Neural cell (in vitro differentiated cells): ENCODE measurements at regions not wholly inside any gene's neighbourhood (a gene's known extent, or its start where the extent isn't known, plus 50 kb on each side); places are given as distances from the start of the nearest gene placed in this dataset.

Experiments
- H2AFZ ChIP-seq: fragments of 200-600, 300-800 bp; sonication (generic), shearing (Covaris generic); 2 replicates; pipeline ENCODE4 v1.6.0; 2014; ENCODE audit warnings: low read depth, mild to moderate bottlenecking, antibody characterized with exemption, low read length, moderate library complexity
- H3F3A ChIP-seq: fragments of 200-600 bp; shearing (Covaris generic); 2 replicates; pipeline ENCODE4 v1.6.1; 2016; ENCODE audit warnings: mild to moderate bottlenecking, moderate library complexity, mixed read lengths, antibody characterized with exemption, low read length; ENCODE audit not compliant: insufficient read depth, poor library complexity, severe bottlenecking
- H3K27ac ChIP-seq: fragments of 200-600, 300-800 bp; sonication (generic), shearing (Covaris generic); 2 replicates; pipeline ENCODE4 v1.5.1; 2014; ENCODE audit warnings: mild to moderate bottlenecking, low read length, moderate library complexity
- H3K27me3 ChIP-seq: fragments of 300-800, 200-600 bp; sonication (generic), shearing (Covaris generic); 2 replicates; pipeline ENCODE4 v1.6.0; 2014; ENCODE audit warnings: mild to moderate bottlenecking, low read depth, low read length, moderate library complexity; ENCODE audit not compliant: insufficient read depth
- H3K36me3 ChIP-seq: fragments of 300-800, 200-600 bp; sonication (generic), shearing (Covaris generic); 2 replicates; pipeline ENCODE4 v1.5.1; 2014; ENCODE audit warnings: mild to moderate bottlenecking, antibody characterized with exemption, low read length, moderate library complexity; ENCODE audit not compliant: insufficient read depth
- H3K4me2 ChIP-seq: fragments of 300-800, 200-600 bp; sonication (generic), shearing (Covaris generic); 2 replicates; pipeline ENCODE4 v1.6.0; 2014; ENCODE audit warnings: mild to moderate bottlenecking, low read length
- H3K4me3 ChIP-seq: fragments of 300-800, 200-600 bp; sonication (generic), shearing (Covaris generic); 2 replicates; pipeline ENCODE4 v1.5.1; 2014; ENCODE audit warnings: mild to moderate bottlenecking, low read length, moderate library complexity
- H3K79me2 ChIP-seq: fragments of 200-600 bp; shearing (Covaris generic); replicated peaks from 2 replicates; pipeline ENCODE4 v1.6.0; 2014; ENCODE audit warnings: mild to moderate bottlenecking, low read length, moderate library complexity; ENCODE audit not compliant: insufficient read depth
- H3K9ac ChIP-seq: fragments of 300-800, 200-600 bp; sonication (generic), shearing (Covaris generic); 2 replicates; pipeline ENCODE4 v1.6.1; 2016; ENCODE audit warnings: mild to moderate bottlenecking, low read length, mixed read lengths
- H3K9me2 ChIP-seq: fragments of 200-600 bp; shearing (Covaris generic); 2 replicates; pipeline ENCODE4 v1.6.1; 2016; ENCODE audit warnings: mild to moderate bottlenecking, low read length, mixed read lengths; ENCODE audit not compliant: insufficient read depth
- H3K9me3 ChIP-seq: fragments of 200-600, 300-800 bp; sonication (generic), shearing (Covaris generic); 2 replicates; pipeline ENCODE4 v1.6.1; 2016; ENCODE audit warnings: mild to moderate bottlenecking, mixed run types, low read length, moderate library complexity, mixed read lengths
- H4K20me1 ChIP-seq: fragments of 200-600 bp; shearing (Covaris generic); 2 replicates; pipeline ENCODE4 v1.6.1; 2016; ENCODE audit warnings: mild to moderate bottlenecking, mixed run types; ENCODE audit not compliant: insufficient read depth
- CTCF ChIP-seq: fragments of 450-650 bp; IDR thresholded peaks from 2 replicates; pipeline ENCODE4 v1.5.1; 2014; ENCODE audit warnings: antibody characterized with exemption, mild to moderate bottlenecking, moderate library complexity; ENCODE audit not compliant: poor library complexity, severe bottlenecking
- EP300 ChIP-seq: fragments of 450-650 bp; conservative IDR thresholded peaks from 2 replicates; pipeline ENCODE4 v1.6.1; 2014; ENCODE audit warnings: antibody characterized with exemption, mild to moderate bottlenecking, moderate library complexity; ENCODE audit not compliant: poor library complexity, severe bottlenecking
- EZH2 ChIP-seq: fragments of 200-600, 300-800 bp; shearing (Covaris generic), sonication (generic); IDR thresholded peaks from 2 replicates; pipeline ENCODE4 v1.6.1; 2014; ENCODE audit warnings: antibody characterized with exemption, low read length, borderline replicate concordance, mild to moderate bottlenecking; ENCODE audit not compliant: insufficient read depth, poor library complexity, severe bottlenecking
- MXI1 ChIP-seq: fragments of 450-650 bp; conservative IDR thresholded peaks from 2 replicates; pipeline ENCODE4 v1.6.1; 2014; ENCODE audit warnings: antibody characterized with exemption, mild to moderate bottlenecking; ENCODE audit not compliant: poor library complexity, severe bottlenecking
- POLR2AphosphoS5 ChIP-seq: IDR thresholded peaks from 2 replicates; pipeline ENCODE4 v1.6.1; 2012
- RAD21 ChIP-seq: fragments of 450-650 bp; conservative IDR thresholded peaks from 2 replicates; pipeline ENCODE4 v1.6.1; 2014; ENCODE audit warnings: antibody characterized with exemption, mild to moderate bottlenecking, moderate library complexity
- REST ChIP-seq: IDR thresholded peaks from 2 replicates; pipeline ENCODE4 v1.6.1; 2012; ENCODE audit warnings: borderline replicate concordance
- SMC3 ChIP-seq: fragments of 450-650 bp; conservative IDR thresholded peaks from 2 replicates; pipeline ENCODE4 v1.6.1; 2014; ENCODE audit warnings: antibody characterized with exemption, mild to moderate bottlenecking, moderate library complexity; ENCODE audit not compliant: poor library complexity
- TAF1 ChIP-seq: IDR thresholded peaks from 2 replicates; pipeline ENCODE4 v1.6.1; 2012; ENCODE audit warnings: low read depth

DNA sequence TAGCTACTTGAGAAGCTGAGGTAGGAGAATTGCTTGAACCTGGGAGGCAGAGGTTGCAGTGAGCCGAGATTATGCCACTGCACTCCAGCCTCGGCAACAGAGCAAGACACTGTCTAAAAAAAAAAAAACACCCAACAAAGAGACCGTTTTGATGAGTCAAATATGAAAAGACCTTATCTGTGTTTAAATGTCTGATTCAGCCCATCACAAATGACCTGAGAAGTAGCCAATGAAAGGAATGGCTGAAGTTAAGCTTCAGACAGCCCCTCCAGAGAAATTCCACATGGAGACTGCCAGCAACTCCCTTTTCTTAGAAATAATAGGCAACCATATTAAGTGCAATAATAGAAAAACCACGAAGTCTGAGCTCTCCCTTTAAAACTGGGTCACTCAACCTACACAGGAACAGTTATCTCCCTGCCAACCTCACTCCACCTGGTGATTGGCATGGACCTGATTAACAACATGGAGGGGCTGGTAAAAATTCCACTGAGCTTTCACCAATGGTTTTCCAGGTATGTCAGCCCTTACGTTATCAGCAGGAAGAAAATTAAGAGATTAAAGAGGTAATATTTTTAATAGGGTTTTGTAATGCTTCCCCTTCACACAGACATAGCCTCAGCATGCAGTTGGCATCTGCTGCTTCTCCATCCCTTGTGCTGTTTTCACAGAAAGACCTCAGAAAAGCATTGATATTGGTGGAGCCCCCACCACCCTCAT, 238.1 kb upstream of the STT3B start:
- no peaks in the 10 kb centered on the region for H4K20me1 ChIP-seq
- no peak overlapping the region for H3K27ac ChIP-seq
- no peaks in the 10 kb centered on the region for H3K79me2 ChIP-seq
- H3K4me2 ChIP-seq: no peak overlapping the region
- H3K36me3 ChIP-seq: no peaks in the 10 kb centered on the region
- H3F3A ChIP-seq: no peaks in the 10 kb centered on the region
- no peak overlapping the region for H2AFZ ChIP-seq
- H3K4me3 ChIP-seq: no peak overlapping the region
- H3K9me3 ChIP-seq: no peaks in the 10 kb centered on the region
- TF ChIP-seq TAF1 (no peak), EZH2 (no peak), EP300 (no peak), MXI1 (no peak), REST (no peak), POLR2AphosphoS5 (no peak), RAD21 (no peak), CTCF (no peak), SMC3 (no peak)
- no peaks in the 10 kb centered on the region for H3K27me3 ChIP-seq
- no peaks in the 10 kb centered on the region for H3K9me2 ChIP-seq
- H3K9ac ChIP-seq: no peak overlapping the region

- Histone ChIP-seq H3K27me3 (no peaks in the 10 kb centered on the region), H2AFZ (no peak overlapping the region), H3K27ac (no peak overlapping the region), H3K4me2 (no peak overlapping the region), H3K9me3 (no peaks in the 10 kb centered on the region), H4K20me1 (no peaks in the 10 kb centered on the region), H3K79me2 (no peaks in the 10 kb centered on the region), H3K36me3 (no peaks in the 10 kb centered on the region), H3K9ac (no peak overlapping the region), H3K4me3 (no peak overlapping the region), H3F3A (no peaks in the 10 kb centered on the region), H3K9me2 (no peaks in the 10 kb centered on the region)
- TF ChIP-seq CTCF (no peak), SMC3 (no peak), TAF1 (no peak), EP300 (no peak), POLR2AphosphoS5 (no peak), REST (no peak)
Observed at GRCh38 chr3:31295150-31295765, 237.5 kb upstream of the STT3B start.
